Mesodermal cell (in vitro differentiated cells): ENCODE measurements at regions not wholly inside any gene's neighbourhood (a gene's known extent, or its start where the extent isn't known, plus 50 kb on each side); places are given as distances from the start of the nearest gene placed in this dataset.

ENCODE experiments used
- H3K27ac ChIP-seq: 2 replicates; pipeline ENCODE4 v1.7.0; 2013; ENCODE audit warnings: mild to moderate bottlenecking, low read depth, low read length, moderate library complexity; ENCODE audit not compliant: severe bottlenecking
- H3K36me3 ChIP-seq: 2 replicates; pipeline ENCODE4 v1.7.1; 2013; ENCODE audit warnings: mild to moderate bottlenecking, low read length, moderate library complexity; ENCODE audit not compliant: control insufficient read depth, insufficient read depth
- H3K4me1 ChIP-seq: one replicate; pipeline ENCODE4 v1.7.1; 2013; ENCODE audit warnings: mild to moderate bottlenecking, low read length; ENCODE audit not compliant: insufficient read depth, control insufficient read depth, poor library complexity, severe bottlenecking
- H3K4me3 ChIP-seq: 2 replicates; pipeline ENCODE4 v1.7.0; 2013; ENCODE audit warnings: low read length, control low read depth, mild to moderate bottlenecking; ENCODE audit not compliant: insufficient read depth, poor library complexity, severe bottlenecking; ENCODE audit errors: extremely low read depth
- H3K9me3 ChIP-seq: 2 replicates; pipeline ENCODE4 v1.7.1; 2013; ENCODE audit warnings: mild to moderate bottlenecking, low read length, moderate library complexity; ENCODE audit not compliant: control insufficient read depth
- WGBS, 2 experiments: methylation state at CpG; one replicate each; pipeline ENCODE4 v1.1.5; 2013; ENCODE audit warnings: missing lambda C conversion rate in 2 of 2; ENCODE audit not compliant: insufficient coverage in 2 of 2; 5-methylcytosine and 5-hydroxymethylcytosine counted together

DNA sequence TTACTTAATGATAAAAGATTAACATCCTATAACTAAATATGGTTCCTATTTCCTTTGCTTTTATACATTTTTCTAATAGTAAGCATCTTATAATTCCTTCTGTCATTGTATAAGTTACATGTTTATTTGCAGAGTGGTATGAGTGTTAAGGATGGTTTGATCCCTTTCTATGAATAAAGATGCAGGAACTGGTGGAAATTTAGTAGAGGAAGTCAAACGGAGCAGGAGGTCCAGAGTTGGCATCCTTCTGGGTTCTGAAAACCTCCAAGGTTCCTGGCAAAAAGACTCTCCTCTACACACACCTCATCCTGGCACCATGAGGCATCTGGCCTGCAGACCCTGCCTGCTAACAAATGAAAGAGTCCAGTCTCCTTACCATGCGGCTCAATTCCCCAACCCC, 296.8 kb downstream of the SOX9 start:
- Histone ChIP-seq H3K27ac (no peak overlapping the region), H3K4me3 (no peak overlapping the region), H3K4me1 (peaks cover 31% of the 10 kb centered on the region), H3K9me3 (peaks cover 23% of the 10 kb centered on the region), H3K36me3 (peaks cover 14% of the 10 kb centered on the region)
- WGBS, 2 experiments, result no CpG with 5 or more reads among the region's 2 CpGs

DNA sequence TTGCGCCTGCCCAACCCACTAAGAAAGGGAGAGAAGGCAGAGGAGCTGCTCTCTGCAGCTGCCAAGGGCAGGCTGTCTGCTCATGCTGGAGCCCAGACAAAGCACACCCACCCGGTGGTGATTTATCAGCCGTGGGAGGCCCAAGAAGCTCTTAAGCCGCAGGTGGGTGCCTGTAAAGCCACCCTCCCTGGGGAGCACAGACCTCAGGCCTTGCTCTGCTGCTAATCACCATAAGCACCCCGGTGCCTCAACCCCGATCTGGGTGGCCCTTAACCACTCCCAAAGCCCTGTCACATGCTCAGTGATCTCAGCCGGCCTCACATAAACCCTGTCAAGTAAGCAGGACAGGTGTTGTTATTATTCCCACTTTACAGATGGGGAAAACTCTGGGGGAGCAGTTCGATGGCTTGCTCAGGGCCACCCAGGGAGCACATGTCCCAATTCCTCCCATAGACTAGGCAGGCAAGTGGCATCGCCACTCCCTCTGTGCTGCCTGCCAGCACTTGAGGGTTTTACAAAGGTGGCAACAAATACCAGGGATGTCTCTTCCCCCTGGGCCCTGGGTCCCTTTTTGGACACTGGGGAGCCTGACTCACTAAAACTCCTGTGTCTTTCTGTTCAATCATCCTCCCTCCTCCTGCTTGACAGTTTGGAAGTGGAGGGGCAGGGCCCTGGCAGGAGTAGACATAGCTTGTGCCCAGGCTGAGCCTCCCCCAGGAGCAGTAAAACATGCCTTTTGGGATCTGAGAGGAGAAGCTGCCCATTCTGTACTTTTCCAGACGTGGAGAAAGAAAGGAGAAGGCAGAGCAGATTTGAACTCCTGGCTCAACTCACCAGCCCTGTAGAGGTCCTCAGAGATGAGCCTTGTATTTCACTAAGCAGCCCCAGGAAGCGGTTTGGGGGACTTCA, 299.3 kb downstream of the SOX9 start:
- Histone ChIP-seq H3K4me1 (peaks cover 46% of the 10 kb centered on the region), H3K9me3 (peaks cover 23% of the 10 kb centered on the region), H3K36me3 (peaks cover 14% of the 10 kb centered on the region), H3K4me3 (no peak overlapping the region), H3K27ac (peak overlapping the region; percentile 69)
- 89 to 93% methylated on average over 9 to 10 of the region's 11 CpGs for WGBS, 2 experiments

DNA sequence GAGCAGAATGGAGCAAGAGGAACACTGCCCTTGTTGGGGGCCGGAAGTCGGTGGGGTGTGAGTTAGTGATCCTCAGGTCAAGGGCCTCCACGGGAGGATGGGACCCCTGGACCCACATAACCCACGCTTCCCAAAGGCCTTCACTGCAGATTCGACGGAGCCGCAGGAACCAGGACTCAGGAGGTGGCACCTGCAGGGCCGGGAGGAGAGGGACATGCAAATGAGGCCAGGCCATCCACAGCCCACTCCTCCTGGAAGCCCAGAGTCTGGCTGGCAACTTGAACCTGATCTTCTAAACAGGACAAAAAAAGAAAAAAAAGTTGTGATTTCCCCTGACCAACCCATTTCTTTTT, 299.9 kb downstream of the SOX9 start:
- H3K9me3 ChIP-seq, result peaks cover 23% of the 10 kb centered on the region
- peaks cover 45% of the 10 kb centered on the region for H3K4me1 ChIP-seq
- no peak overlapping the region for H3K4me3 ChIP-seq
- H3K27ac ChIP-seq, result peak overlapping the region; percentile 69
- WGBS, 2 experiments, result 72 to 80% methylated on average over 8 of the region's 8 CpGs
- H3K36me3 ChIP-seq, result peaks cover 14% of the 10 kb centered on the region

DNA sequence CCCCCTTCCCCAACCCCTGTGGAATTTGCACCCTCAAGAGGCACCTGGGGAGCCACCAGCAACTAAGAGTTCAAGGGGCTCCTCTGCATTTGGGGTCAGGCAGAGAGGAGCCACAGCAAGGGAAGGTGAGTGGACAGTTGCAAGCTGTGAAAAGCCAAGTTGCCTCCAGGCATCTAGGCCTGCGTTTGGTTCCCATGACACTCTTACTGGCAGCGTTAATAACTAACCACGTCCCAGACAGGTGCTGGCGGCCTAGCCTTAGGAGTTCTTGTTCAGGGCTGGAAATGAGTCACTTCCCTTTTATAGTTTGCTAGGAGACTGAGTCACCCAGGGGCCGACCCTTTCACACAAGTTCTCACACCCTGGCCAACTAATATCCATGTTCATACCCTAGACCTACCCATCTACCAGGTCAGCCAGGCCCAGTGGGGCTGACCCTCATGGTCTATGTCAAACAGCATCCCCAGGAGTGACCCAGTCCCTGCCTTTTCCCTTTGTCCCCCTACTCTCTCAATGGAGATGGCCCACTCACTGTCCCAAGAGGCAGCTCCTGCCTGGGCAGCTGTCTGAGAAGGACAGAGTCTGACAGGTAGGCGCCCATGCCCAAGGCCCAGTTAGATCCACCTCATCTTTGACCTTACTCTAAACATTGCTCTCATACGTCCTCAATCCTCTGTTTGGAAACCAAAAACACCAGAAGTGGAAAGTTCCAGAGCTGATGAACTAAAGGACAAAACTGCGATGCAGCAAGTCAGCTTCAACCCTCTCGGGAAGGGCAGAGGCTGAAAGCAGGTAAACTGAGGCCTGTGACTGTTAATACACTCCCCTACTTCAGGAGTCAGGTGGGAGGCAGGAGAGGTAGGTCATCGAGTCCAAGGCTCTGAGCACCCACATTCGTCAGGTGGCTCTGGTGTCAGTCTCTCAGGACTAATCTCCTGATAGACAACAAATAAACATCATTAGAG, 300.6 kb downstream of the SOX9 start:
- peaks cover 14% of the 10 kb centered on the region for H3K36me3 ChIP-seq
- no peak overlapping the region for H3K4me3 ChIP-seq
- peak overlapping the region; percentile 69 for H3K27ac ChIP-seq
- H3K4me1 ChIP-seq, result peaks cover 46% of the 10 kb centered on the region
- WGBS, 2 experiments, result 78 to 91% methylated on average over 9 to 10 of the region's 11 CpGs
- peaks cover 23% of the 10 kb centered on the region for H3K9me3 ChIP-seq

DNA sequence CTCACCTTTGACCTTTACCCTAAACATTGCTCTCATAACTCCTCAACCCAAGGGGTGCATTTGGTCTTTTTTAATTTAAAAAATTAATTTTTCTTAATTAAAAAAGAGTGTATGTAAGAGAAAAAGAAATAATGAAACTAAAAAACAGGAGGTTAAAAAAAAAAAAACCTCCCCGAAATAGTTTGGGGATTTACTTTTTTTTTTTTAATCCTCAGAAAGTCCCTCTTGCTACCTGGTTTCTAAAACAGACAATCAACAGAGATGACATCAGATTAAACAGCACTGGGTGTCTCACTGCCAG, 301.3 kb downstream of the SOX9 start:
- Histone ChIP-seq H3K27ac (no peak overlapping the region), H3K4me1 (peaks cover 48% of the 10 kb centered on the region), H3K36me3 (peaks cover 14% of the 10 kb centered on the region), H3K9me3 (peaks cover 18% of the 10 kb centered on the region), H3K4me3 (no peak overlapping the region)
- 80% methylated on average over 1 of the region's 1 CpG; no CpG with 5 or more reads in 1 of the 2 experiments for WGBS, 2 experiments

DNA sequence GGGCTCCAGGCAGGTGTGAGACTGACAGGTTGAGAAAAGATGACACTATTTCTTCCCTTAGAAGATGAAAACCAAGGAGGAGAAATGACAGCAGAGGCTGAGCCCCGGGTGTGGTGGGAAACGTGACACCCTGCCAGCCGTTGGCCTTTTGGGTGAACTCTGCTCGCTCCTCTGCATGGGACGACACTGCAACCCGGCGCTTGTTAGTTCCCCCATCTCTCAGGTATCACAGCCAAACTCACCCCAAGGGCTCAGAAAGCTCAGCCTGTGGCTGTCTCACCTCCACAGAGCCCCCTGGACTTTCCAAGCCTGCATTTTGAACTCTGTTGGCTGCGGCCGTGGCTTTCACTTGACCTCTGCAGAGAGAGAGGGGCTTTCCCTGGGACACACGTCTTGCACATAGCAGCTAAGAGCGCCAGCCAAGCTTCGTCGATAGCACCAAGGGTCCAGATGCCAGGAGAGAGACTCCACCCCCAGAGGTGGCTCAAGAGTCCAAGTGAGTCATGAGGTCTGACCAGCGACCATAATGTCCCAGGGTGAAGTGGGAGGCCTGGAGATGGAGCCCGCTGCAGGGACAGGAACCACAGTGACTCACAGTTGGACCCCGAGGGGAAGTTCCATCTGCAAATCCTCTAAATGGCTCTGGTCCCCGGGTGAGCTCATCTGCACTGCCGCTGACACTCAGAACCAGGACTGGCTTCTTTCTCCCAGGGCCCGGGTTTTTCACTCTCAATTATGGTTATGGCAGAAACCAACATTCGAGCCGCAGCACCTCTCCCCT, 301.9 kb downstream of the SOX9 start:
- H3K4me3 ChIP-seq, result no peak overlapping the region
- H3K36me3 ChIP-seq, result peaks cover 14% of the 10 kb centered on the region
- peaks cover 48% of the 10 kb centered on the region for H3K4me1 ChIP-seq
- 71 to 80% methylated on average over 18 to 21 of the region's 21 CpGs for WGBS, 2 experiments
- peak overlapping the region; percentile 87 for H3K27ac ChIP-seq
- H3K9me3 ChIP-seq, result peaks cover 13% of the 10 kb centered on the region

DNA sequence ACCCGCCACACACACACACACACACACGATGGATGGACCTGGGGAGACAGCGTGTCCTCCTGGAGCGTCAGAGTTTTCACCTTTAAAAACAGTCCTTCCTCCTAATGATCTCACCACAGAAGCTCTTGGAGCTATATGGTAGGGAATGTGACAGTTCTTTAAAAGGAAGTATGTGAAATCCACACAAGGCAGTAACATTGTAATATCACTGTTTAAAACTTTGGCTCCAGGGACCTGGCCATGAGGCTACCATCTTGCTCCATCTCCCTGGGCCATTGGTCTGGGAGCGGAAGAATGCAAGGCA, 302.4 kb downstream of the SOX9 start:
- WGBS, 2 experiments, result 86 to 100% methylated on average over 1 to 2 of the region's 5 CpGs

DNA sequence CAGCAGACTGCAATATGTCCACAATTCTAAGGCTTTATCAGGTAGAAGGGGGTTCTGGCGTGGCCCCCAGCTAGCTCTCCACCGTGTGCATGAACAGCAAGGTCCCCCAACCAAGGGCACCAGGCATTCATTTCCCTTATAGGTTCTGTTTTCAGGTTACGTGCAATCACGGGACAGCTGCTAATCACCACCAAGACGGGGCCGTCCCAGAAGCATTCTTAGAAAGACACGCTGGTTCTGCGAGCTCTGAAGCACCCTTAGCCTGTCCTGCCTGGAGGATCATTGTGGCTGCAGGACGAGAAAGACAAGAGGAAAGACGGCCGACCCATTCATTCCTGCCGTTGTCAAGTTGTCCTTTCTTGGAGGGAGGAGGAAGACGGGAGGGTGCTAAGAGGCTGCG, 302.9 kb downstream of the SOX9 start:
- WGBS, 2 experiments, result 73 to 76% methylated on average over 14 of the region's 14 CpGs

More for the DNA sequence above, 302.4 kb downstream of the SOX9 start:
- Histone ChIP-seq H3K4me3 (no peak overlapping the region), H3K9me3 (peaks cover 8% of the 10 kb centered on the region), H3K27ac (peak overlapping the region; percentile 87), H3K4me1 (peaks cover 48% of the 10 kb centered on the region), H3K36me3 (peaks cover 9% of the 10 kb centered on the region)

DNA sequence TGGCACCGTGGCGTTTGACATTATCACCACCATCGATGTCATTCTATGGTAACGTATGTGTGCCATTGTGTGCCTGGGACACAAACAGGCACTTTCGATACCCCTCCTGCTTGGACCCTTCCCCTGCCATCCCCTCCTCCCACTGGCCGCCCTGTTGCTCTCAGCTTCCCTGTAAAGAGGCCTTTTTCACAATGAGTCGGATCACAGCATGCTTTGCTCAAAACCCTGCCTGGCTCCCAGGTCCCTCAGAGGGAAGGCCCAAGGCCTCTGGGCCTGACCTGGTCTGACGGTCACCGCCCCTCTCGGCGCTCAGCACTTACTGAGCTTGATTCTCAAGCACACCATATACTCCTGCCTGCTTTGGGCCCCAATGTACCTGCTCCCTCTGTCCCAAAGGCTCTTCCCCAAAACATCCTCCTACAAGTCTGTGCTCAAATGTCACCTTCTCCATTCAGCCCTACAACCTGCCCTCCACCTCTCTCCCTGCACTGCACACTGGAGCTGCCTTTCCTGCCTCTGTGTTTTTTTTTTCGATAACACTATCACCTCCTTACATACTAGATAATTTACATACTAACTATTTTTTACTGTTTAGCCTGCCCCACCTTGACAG, 303.8 kb downstream of the SOX9 start:
- WGBS, 2 experiments, result 88 to 89% methylated on average over 7 to 11 of the region's 12 CpGs
- peaks cover 48% of the 10 kb centered on the region for H3K4me1 ChIP-seq
- H3K9me3 ChIP-seq, result no peaks in the 10 kb centered on the region
- no peak overlapping the region for H3K4me3 ChIP-seq
- no peaks in the 10 kb centered on the region for H3K36me3 ChIP-seq
- no peak overlapping the region for H3K27ac ChIP-seq

More for the DNA sequence above, 302.9 kb downstream of the SOX9 start:
- H3K4me1 ChIP-seq, result peaks cover 48% of the 10 kb centered on the region
- H3K9me3 ChIP-seq, result peaks cover 3% of the 10 kb centered on the region
- peak overlapping the region; percentile 87 for H3K27ac ChIP-seq
- H3K4me3 ChIP-seq, result no peak overlapping the region
- H3K36me3 ChIP-seq, result peaks cover 5% of the 10 kb centered on the region
